Activated CD8-positive, alpha-beta memory T cell treated with anti-CD3 and anti-CD28 coated beads, Interleukin-2, amount 10 ng/mL, durations not matched to agents 7 days and 5 days (primary cell): ENCODE measurements at regions not wholly inside any gene's neighbourhood (a gene's known extent, or its start where the extent isn't known, plus 50 kb on each side); places are given as distances from the start of the nearest gene placed in this dataset.

Experiments used
- ATAC-seq: fragments of 150-1000 bp; cut with Tn5 transposase; one replicate; pipeline ENCODE4 v1.10.0; 2021; ENCODE audit warnings: moderate library complexity
- CTCF ChIA-PET: fragments of 350-600 bp; sonication (Branson Sonifier 250); formaldehyde crosslinking; loops from one replicate; lab custom pipeline; 2021; ENCODE audit warnings: antibody characterized with exemption; lab: Charles Lee
- DNase-seq: peaks from one replicate; pipeline ENCODE4 v3.0.0-alpha.2; 2020
- H3K27ac Mint-ChIP-seq: one replicate; pipeline ENCODE4 v1.8.0; 2021; ENCODE audit warnings: mild to moderate bottlenecking, mixed read lengths
- H3K27me3 Mint-ChIP-seq: one replicate; pipeline ENCODE4 v1.8.0; 2021; ENCODE audit warnings: mixed read lengths
- H3K36me3 Mint-ChIP-seq: one replicate; pipeline ENCODE4 v1.8.0; 2021; ENCODE audit warnings: mild to moderate bottlenecking, mixed read lengths
- H3K4me1 Mint-ChIP-seq: one replicate; pipeline ENCODE4 v1.8.0; 2021; ENCODE audit warnings: mixed read lengths
- H3K4me3 Mint-ChIP-seq: one replicate; pipeline ENCODE4 v1.8.0; 2021; ENCODE audit warnings: mild to moderate bottlenecking, moderate library complexity, mixed read lengths
- H3K9me3 Mint-ChIP-seq: one replicate; pipeline ENCODE4 v1.8.0; 2022; ENCODE audit warnings: low read depth, mixed read lengths

DNA sequence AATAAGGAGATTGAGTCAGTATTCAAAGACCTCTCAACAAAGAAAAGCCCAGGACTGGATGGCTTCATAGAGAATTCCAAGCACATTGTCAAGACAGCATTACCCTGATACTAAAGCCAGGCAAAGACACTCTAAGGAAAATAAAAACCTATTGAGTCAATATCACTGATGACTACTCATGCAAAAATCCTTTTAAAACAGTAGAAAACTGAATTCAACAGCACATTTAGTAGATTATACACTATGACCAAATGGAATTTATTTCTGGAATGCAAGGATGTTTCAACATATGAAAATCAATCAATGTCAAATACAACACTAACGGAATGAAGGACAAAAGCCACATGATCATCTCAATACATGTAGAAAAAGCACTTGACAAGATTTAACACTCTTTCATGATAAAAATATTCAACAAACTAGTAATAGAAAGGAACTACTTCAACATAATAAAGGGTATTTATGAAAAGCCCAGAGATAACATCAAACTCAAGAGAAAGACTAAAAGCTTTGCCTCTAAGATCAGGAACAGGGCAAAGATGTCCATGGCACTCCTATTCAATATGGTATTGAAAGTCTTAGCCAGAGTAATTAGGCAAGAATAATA, 633.3 kb downstream of the ANKRD50 start:
- H3K4me1 Mint-ChIP-seq: no peaks in the 10 kb centered on the region
- H3K9me3 Mint-ChIP-seq: peaks cover 3% of the 10 kb centered on the region
- CTCF ChIA-PET: no interaction called here
- H3K36me3 Mint-ChIP-seq: no peaks in the 10 kb centered on the region
- H3K27ac Mint-ChIP-seq: no peak overlapping the region
- no peak for DNase-seq
- ATAC-seq: no peak
- no peak overlapping the region for H3K4me3 Mint-ChIP-seq
- H3K27me3 Mint-ChIP-seq: no peaks in the 10 kb centered on the region

- H3K4me1 Mint-ChIP-seq: no peaks in the 10 kb centered on the region
- no peaks in the 10 kb centered on the region for H3K27me3 Mint-ChIP-seq
- no peak overlapping the region for H3K27ac Mint-ChIP-seq
- CTCF ChIA-PET: no interaction called here
- H3K36me3 Mint-ChIP-seq: no peaks in the 10 kb centered on the region
- no peaks in the 10 kb centered on the region for H3K9me3 Mint-ChIP-seq
- ATAC-seq (no peak), DNase-seq (no peak)
- no peak overlapping the region for H3K4me3 Mint-ChIP-seq
Observed at GRCh38 chr4:124083711-124084110, 628.8 kb downstream of the ANKRD50 start.

DNA sequence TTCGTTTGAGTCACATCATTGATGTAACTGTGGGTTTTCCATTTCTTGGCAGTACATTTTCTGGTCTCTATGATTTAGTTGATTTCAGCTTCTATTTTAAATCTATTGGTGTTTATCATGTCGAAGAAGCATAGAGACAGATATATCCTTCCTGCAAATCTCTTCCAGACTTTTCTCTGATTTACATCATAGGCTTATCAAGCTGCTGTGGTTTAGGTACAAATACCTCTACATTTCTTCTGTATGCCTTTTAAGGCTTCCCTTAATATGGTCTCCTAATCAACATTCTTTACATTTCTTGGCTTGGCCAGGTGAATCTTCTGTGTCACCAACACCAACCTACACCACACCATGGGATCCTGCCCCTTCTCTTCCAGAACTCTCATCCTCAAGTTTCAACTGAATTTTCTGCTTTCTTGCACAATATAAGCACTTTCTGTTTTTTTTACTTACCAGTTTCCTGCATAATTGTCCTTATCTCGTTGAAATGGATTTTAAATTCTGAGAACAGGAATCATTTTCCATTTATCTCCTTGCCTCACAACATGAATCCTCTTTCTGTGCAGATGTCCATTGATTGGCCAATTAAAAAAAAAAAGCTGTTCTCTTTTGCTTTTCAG, 626.9 kb downstream of the ANKRD50 start:
- Mint-ChIP-seq H3K27ac (no peak overlapping the region), H3K9me3 (no peaks in the 10 kb centered on the region), H3K4me3 (no peak overlapping the region), H3K4me1 (no peaks in the 10 kb centered on the region), H3K36me3 (no peaks in the 10 kb centered on the region), H3K27me3 (no peaks in the 10 kb centered on the region)
- CTCF ChIA-PET: no interaction called here
- DNase-seq: no peak
- ATAC-seq: no peak

GRCh38 chr4:124090021-124090420, 622.5 kb downstream of the ANKRD50 start:
- H3K36me3 Mint-ChIP-seq: no peaks in the 10 kb centered on the region
- no peak overlapping the region for H3K4me3 Mint-ChIP-seq

DNA sequence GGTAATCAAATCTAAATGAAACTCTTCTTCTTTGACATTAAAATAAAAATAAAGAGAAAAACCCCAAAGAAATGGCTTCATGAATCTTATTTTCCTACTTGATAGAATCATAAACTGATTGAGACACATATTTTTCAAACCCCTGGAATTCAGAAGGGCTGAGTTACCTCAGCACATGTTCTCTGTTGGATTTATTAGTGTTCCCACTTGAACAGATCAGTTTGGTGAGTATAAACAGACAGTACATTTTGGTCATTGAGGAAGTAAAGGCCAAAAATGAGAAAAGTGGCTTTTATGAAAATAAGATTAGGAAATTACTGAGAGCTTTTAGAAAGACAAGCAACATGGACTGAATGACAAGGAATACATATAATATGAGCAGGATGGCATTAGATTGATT, 620.4 kb downstream of the ANKRD50 start:
- CTCF ChIA-PET: no interaction called here
- H3K9me3 Mint-ChIP-seq: no peaks in the 10 kb centered on the region
- H3K36me3 Mint-ChIP-seq: no peaks in the 10 kb centered on the region
- no peaks in the 10 kb centered on the region for H3K27me3 Mint-ChIP-seq
- no peak overlapping the region for H3K27ac Mint-ChIP-seq
- DNase-seq (no peak), ATAC-seq (no peak)
- H3K4me1 Mint-ChIP-seq: no peaks in the 10 kb centered on the region
- no peak overlapping the region for H3K4me3 Mint-ChIP-seq

More at GRCh38 chr4:124090021-124090420, 622.5 kb downstream of the ANKRD50 start:
- CTCF ChIA-PET: no interaction called here
- ATAC-seq (no peak), DNase-seq (no peak)
- H3K9me3 Mint-ChIP-seq: no peaks in the 10 kb centered on the region
- H3K27ac Mint-ChIP-seq: no peak overlapping the region
- H3K27me3 Mint-ChIP-seq: no peaks in the 10 kb centered on the region
- H3K4me1 Mint-ChIP-seq: no peaks in the 10 kb centered on the region

DNA sequence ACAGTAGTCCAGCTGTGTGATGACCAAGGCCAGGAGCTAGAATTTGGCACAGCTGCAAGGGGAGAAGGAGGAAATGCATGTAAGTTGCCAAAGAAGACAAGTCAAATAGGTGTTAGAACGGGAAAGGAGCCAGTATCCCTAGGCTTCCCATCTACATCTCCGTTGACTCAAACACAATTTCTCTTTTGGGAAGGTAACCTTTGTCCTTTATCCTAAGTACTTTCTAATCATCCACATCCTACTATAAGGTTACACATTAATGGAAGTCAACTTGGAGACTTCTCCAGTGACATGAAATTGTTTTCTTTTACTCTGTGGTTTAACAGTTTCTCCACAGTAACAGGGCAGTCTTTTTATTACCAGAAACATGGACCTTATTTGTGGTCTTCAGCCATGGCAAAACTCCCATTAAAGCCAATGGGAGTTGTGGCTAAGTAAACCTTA, 620.0 kb downstream of the ANKRD50 start:
- Mint-ChIP-seq H3K27me3 (no peaks in the 10 kb centered on the region), H3K4me1 (no peaks in the 10 kb centered on the region), H3K36me3 (no peaks in the 10 kb centered on the region), H3K9me3 (no peaks in the 10 kb centered on the region), H3K4me3 (no peak overlapping the region), H3K27ac (no peak overlapping the region)
- ATAC-seq (no peak), DNase-seq (no peak)
- CTCF ChIA-PET: no interaction called here

- H3K9me3 Mint-ChIP-seq: no peaks in the 10 kb centered on the region
- no peaks in the 10 kb centered on the region for H3K36me3 Mint-ChIP-seq
- H3K4me1 Mint-ChIP-seq: no peaks in the 10 kb centered on the region
- DNase-seq (no peak), ATAC-seq (no peak)
- no peak overlapping the region for H3K4me3 Mint-ChIP-seq
- H3K27me3 Mint-ChIP-seq: no peaks in the 10 kb centered on the region
- CTCF ChIA-PET: no interaction called here
- no peak overlapping the region for H3K27ac Mint-ChIP-seq
Observed at GRCh38 chr4:124095621-124096020, 616.9 kb downstream of the ANKRD50 start.

DNA sequence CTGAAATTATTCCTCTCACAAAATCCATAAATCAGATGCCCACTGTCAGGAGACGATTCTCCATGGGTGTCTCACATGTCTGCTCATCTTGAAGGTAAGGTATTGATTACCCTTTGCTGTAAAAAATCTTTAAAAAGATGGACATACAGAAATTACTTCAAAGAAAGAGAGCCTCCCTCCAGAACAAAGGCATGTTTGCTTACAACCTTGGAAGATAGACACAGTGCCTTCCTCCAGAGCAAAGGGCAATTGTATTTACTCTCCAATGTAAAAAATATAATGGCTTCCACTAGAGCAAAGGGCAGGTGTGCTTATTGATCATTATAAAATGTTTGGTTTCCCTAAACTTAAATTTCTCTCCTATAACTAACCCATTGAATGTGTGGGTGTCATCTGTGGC, 616.2 kb downstream of the ANKRD50 start:
- no peaks in the 10 kb centered on the region for H3K36me3 Mint-ChIP-seq
- no peak overlapping the region for H3K27ac Mint-ChIP-seq
- H3K27me3 Mint-ChIP-seq: no peaks in the 10 kb centered on the region
- no peak for ATAC-seq
- no peaks in the 10 kb centered on the region for H3K4me1 Mint-ChIP-seq
- no peaks in the 10 kb centered on the region for H3K9me3 Mint-ChIP-seq
- CTCF ChIA-PET: no interaction called here
- no peak overlapping the region for H3K4me3 Mint-ChIP-seq
- DNase-seq: no peak

DNA sequence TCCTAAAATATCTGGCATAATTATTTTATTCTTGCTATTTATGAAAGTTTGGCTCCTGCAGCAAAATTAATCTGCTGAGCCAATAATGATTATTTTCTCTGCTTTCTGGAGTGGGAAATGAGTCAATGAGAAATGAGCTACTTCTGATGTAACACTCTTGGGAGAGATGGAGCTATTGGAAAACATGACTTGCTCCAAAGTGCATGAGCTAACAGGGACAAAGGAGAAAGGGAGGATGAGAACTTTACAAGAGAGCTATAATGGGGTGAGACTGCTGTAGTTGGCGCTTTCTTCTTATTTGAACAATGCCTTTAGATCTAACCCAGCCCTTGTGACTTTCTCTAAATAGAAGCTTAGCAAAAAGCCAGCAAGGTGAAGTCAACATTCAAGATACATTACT, 615.1 kb downstream of the ANKRD50 start:
- ATAC-seq (no peak), DNase-seq (no peak)
- Mint-ChIP-seq H3K27me3 (no peaks in the 10 kb centered on the region), H3K9me3 (no peaks in the 10 kb centered on the region), H3K36me3 (no peaks in the 10 kb centered on the region), H3K4me1 (no peaks in the 10 kb centered on the region), H3K4me3 (no peak overlapping the region), H3K27ac (no peak overlapping the region)
- CTCF ChIA-PET: interaction anchor here (1.0 kb wide), 1 partner anchor 325 kb away, joined by 3 read pairs; no protein-coding TSS in a partner anchor

DNA sequence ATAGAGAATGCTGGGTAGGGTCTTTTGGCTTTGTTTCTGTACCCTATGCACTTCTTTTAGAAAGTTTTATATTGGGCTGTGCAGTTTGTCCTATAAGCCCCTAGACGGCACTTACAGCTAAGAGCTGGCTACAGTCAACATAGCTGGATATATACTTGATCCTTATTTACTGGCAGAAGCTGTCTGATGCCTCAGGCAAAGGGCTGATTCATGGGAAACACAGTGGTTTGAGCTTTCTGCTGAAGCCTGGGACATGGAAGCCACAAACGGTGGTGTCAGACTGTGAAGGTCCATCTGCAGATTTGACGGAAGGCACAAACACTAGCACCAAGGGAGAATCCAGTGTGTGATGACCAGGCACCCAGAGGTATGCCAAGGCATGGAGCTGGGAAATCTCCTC, 608.4 kb downstream of the ANKRD50 start:
- CTCF ChIA-PET: no interaction called here
- Mint-ChIP-seq H3K27ac (no peak overlapping the region), H3K27me3 (no peaks in the 10 kb centered on the region), H3K4me3 (no peak overlapping the region), H3K9me3 (peaks cover 2% of the 10 kb centered on the region), H3K36me3 (no peaks in the 10 kb centered on the region), H3K4me1 (no peaks in the 10 kb centered on the region)
- ATAC-seq (no peak), DNase-seq (no peak)

DNA sequence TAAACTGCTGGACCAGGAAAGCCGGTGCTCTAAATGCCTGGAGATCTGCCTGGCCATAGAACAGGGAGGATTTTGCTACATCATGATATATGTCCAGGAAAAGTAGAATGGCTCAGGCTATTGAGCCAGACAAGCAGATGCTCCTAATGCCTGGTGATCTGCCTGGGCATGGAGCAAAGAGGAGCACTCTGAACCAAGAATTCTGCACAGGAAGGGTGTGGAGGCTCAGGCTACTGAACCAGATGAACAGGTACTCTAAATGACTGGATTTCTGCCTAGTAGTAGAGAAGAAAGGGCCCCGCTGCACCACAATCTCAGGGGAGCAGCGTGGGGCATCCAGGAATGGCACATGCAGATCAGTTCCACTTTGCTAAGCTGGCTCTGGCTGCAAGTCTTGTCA, 607.9 kb downstream of the ANKRD50 start:
- ATAC-seq (no peak), DNase-seq (no peak)
- Mint-ChIP-seq H3K27me3 (no peaks in the 10 kb centered on the region), H3K36me3 (no peaks in the 10 kb centered on the region), H3K4me3 (no peak overlapping the region), H3K27ac (no peak overlapping the region), H3K9me3 (peaks cover 2% of the 10 kb centered on the region), H3K4me1 (no peaks in the 10 kb centered on the region)
- CTCF ChIA-PET: no interaction called here

DNA sequence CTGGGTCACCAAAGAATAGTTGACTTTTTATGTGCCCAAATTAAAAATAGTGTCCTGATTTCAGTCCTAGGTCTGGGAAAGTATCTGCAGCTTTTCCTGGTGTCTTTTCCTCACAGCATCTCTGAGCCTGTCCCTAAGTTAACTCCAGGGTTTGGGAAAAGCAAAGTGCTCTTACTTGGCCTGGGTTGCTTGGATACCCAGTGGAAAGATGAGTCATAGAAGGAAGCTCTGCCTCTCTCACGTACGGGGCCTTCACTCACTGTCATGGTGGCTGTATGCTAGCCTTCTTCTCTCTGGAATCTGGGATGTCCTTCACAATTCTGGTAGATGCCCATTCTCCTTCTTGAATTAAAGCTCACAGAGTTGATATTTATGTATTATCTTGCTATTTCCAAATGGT, 607.3 kb downstream of the ANKRD50 start:
- Mint-ChIP-seq H3K36me3 (no peaks in the 10 kb centered on the region), H3K27me3 (no peaks in the 10 kb centered on the region), H3K9me3 (peaks cover 2% of the 10 kb centered on the region), H3K4me1 (no peaks in the 10 kb centered on the region), H3K4me3 (no peak overlapping the region), H3K27ac (no peak overlapping the region)
- ATAC-seq: no peak
- DNase-seq: no peak
- CTCF ChIA-PET: no interaction called here

DNA sequence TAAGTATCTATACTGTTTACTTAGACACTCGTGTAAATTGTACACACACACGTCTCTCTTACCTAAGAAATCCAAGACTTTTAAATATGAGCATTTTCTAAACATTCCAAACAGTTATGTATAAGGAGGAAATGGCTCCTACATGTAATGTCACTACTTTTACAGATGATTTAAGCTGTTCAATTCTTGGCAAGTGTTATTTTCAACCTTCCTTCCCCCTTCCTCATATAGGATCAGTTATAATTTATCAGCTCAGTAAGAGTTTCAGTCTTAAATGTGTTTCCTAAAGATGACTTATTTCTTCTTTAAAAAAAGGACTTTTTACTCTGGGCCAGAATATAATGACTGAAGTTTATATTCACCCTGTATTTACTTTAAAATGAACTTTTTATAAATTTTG, 601.1 kb downstream of the ANKRD50 start:
- DNase-seq: no peak
- Mint-ChIP-seq H3K9me3 (no peaks in the 10 kb centered on the region), H3K4me3 (no peak overlapping the region), H3K27ac (no peak overlapping the region), H3K27me3 (peaks cover 7% of the 10 kb centered on the region), H3K36me3 (no peaks in the 10 kb centered on the region), H3K4me1 (no peaks in the 10 kb centered on the region)
- no peak for ATAC-seq
- CTCF ChIA-PET: no interaction called here

GRCh38 chr4:124111922-124112321, 600.6 kb downstream of the ANKRD50 start:
- Mint-ChIP-seq H3K36me3 (no peaks in the 10 kb centered on the region), H3K4me1 (no peaks in the 10 kb centered on the region), H3K27me3 (peaks cover 7% of the 10 kb centered on the region), H3K27ac (no peak overlapping the region), H3K4me3 (no peak overlapping the region), H3K9me3 (no peaks in the 10 kb centered on the region)
- CTCF ChIA-PET: no interaction called here
- ATAC-seq: no peak
- DNase-seq: no peak
